ENCODE measurements at regions not wholly inside any gene's neighbourhood (a gene's known extent, or its start where the extent isn't known, plus 50 kb on each side); places are given as distances from the start of the nearest gene placed in this dataset.

DNA sequence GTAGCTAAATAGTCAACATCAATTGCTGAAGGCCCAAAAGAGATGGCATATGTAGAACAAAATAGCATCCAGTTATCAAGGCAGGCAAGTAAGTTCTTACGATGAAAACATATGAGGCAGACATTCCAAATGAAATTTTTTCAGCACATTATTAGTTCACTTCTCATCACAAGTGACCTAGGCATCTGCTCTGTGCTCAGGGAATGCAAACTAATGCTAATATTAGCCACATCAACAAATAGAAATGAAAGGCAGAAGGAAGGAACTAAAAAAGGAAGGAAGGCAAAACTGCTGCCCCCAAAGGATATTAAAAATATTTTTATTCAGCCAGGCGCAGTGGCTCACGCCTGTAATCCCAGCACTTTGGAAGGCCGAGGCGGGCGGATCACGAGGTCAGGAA is 51.2 kb upstream of the ROCK1 start:
- no peak overlapping the region for H3K4me3 ChIP-seq (replicated peaks; ENCODE audit: insufficient read depth, low read length)
- H3K27ac ChIP-seq (replicated peaks), result peak overlapping the region; percentile 90
- no peaks in the 10 kb centered on the region for H3K27me3 ChIP-seq (ENCODE audit: insufficient read depth, poor library complexity, severe bottlenecking)
- DNase-seq (ENCODE audit: low read depth in 1 of 2, low spot score in 1 of 2), result no peak
- TF ChIP-seq, protein P1, sequence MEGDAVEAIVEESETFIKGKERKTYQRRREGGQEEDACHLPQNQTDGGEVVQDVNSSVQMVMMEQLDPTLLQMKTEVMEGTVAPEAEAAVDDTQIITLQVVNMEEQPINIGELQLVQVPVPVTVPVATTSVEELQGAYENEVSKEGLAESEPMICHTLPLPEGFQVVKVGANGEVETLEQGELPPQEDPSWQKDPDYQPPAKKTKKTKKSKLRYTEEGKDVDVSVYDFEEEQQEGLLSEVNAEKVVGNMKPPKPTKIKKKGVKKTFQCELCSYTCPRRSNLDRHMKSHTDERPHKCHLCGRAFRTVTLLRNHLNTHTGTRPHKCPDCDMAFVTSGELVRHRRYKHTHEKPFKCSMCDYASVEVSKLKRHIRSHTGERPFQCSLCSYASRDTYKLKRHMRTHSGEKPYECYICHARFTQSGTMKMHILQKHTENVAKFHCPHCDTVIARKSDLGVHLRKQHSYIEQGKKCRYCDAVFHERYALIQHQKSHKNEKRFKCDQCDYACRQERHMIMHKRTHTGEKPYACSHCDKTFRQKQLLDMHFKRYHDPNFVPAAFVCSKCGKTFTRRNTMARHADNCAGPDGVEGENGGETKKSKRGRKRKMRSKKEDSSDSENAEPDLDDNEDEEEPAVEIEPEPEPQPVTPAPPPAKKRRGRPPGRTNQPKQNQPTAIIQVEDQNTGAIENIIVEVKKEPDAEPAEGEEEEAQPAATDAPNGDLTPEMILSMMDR (IDR thresholded peaks at IDR 0.05; ENCODE audit: insufficient read depth, low read length), result no peak
- TF ChIP-seq, protein P2, sequence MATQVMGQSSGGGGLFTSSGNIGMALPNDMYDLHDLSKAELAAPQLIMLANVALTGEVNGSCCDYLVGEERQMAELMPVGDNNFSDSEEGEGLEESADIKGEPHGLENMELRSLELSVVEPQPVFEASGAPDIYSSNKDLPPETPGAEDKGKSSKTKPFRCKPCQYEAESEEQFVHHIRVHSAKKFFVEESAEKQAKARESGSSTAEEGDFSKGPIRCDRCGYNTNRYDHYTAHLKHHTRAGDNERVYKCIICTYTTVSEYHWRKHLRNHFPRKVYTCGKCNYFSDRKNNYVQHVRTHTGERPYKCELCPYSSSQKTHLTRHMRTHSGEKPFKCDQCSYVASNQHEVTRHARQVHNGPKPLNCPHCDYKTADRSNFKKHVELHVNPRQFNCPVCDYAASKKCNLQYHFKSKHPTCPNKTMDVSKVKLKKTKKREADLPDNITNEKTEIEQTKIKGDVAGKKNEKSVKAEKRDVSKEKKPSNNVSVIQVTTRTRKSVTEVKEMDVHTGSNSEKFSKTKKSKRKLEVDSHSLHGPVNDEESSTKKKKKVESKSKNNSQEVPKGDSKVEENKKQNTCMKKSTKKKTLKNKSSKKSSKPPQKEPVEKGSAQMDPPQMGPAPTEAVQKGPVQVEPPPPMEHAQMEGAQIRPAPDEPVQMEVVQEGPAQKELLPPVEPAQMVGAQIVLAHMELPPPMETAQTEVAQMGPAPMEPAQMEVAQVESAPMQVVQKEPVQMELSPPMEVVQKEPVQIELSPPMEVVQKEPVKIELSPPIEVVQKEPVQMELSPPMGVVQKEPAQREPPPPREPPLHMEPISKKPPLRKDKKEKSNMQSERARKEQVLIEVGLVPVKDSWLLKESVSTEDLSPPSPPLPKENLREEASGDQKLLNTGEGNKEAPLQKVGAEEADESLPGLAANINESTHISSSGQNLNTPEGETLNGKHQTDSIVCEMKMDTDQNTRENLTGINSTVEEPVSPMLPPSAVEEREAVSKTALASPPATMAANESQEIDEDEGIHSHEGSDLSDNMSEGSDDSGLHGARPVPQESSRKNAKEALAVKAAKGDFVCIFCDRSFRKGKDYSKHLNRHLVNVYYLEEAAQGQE (IDR thresholded peaks at IDR 0.05; ENCODE audit: insufficient replicate concordance, low read depth), result no peak
- TF ChIP-seq POLR2AphosphoS5 (IDR thresholded peaks at IDR 0.05; ENCODE audit: low read depth) (no peak), SPI1 (IDR thresholded peaks at IDR 0.05; ENCODE audit: borderline replicate concordance, low read depth) (no peak), GABPA (IDR thresholded peaks at IDR 0.05; ENCODE audit: low read depth) (no peak)

DNA sequence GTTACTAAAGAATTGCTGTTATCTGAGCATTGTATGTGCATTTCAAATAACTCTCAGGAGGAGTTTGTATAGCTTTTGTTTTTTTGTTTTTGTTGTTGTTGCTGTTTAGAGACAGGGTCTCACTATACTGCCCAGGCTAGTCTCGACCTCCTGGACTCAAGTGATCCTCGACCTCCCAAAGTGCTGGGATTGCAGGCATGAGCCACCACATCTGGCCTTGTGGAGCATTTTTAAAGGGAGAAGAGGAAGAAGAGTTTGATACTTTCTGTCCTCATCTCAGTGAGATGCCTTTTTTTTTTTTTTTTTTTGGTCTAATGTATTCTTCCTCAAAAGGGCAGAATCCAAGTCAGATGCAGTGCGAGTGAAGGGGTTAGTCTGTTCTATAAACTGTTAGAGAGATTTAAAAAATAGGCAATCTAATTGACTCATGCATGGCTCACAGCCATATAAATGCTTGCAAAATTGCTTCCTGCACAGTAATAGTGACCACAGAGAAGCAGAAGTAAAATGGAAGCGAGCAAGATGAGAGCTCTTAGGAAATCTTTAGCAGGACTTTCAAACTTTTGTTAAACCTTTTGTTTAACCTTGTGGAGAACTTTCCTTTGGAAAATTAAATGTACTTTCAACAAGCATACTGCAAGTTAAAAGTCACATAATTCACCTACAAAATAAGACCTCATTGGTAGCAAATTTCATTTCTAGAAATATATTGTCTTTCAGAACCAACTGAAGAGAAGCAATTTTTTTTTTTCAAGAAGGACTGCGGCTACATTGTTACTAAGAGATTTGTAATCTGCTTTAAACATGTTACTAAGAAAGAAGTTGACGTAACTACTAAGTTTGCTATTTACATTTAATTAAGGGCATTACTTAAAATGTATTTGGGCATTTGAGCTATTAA is 52.3 kb upstream of the ROCK1 start:
- H3K4me3 ChIP-seq (replicated peaks; ENCODE audit: insufficient read depth, low read length), result no peak overlapping the region
- TF ChIP-seq POLR2AphosphoS5 (IDR thresholded peaks at IDR 0.05; ENCODE audit: low read depth) (peak; percentile 84; the same call in 1 of the 2 replicates), SPI1 (IDR thresholded peaks at IDR 0.05; ENCODE audit: borderline replicate concordance, low read depth) (peak; percentile 33; the same call in 1 of the 2 replicates), GABPA (IDR thresholded peaks at IDR 0.05; ENCODE audit: low read depth) (0 out of 2 replicates have a peak, but pooled peaks have one; percentile 47)
- TF ChIP-seq, protein P1 (IDR thresholded peaks at IDR 0.05; ENCODE audit: insufficient read depth, low read length), result no peak
- TF ChIP-seq, protein P2 (IDR thresholded peaks at IDR 0.05; ENCODE audit: insufficient replicate concordance, low read depth), result peak; percentile 50
- H3K27ac ChIP-seq (replicated peaks), result peak overlapping the region; percentile 90
- no peaks in the 10 kb centered on the region for H3K27me3 ChIP-seq (ENCODE audit: insufficient read depth, poor library complexity, severe bottlenecking)
- DNase-seq (ENCODE audit: low read depth in 1 of 2, low spot score in 1 of 2), result peak; percentile 96 to 98

DNA sequence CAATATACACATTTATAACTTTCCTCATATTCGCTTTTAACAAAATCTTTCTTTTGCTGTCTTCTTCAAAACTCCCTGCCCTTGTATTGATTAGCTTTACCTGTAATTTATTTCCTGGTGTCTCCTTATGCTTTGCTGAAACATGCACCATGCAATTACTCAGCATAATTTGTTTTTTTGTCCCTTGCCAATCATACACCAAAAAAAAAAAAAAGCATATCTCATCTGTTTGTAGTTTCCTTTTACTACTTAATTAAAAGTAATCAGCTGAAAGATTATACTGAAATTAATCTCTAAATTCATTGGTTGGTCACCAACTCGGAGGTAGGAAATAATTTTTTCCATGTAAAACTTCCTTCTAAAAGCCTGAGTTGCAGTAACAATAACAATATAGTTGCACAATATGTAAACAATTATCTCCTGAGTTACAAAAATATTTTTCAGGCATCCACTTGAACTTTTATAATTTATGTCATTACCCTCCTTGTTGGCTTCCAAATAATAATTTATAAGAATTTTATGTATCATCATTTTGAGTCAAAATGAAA is 53.0 kb upstream of the ROCK1 start:
- TF ChIP-seq SPI1 (IDR thresholded peaks at IDR 0.05; ENCODE audit: borderline replicate concordance, low read depth), result no peak
- no peak for TF ChIP-seq GABPA (IDR thresholded peaks at IDR 0.05; ENCODE audit: low read depth)
- TF ChIP-seq, protein P2 (IDR thresholded peaks at IDR 0.05; ENCODE audit: insufficient replicate concordance, low read depth), result no peak
- no peak for TF ChIP-seq POLR2AphosphoS5 (IDR thresholded peaks at IDR 0.05; ENCODE audit: low read depth)
- TF ChIP-seq, protein P1 (IDR thresholded peaks at IDR 0.05; ENCODE audit: insufficient read depth, low read length), result no peak
- Histone ChIP-seq H3K4me3 (replicated peaks; ENCODE audit: insufficient read depth, low read length) (no peak overlapping the region), H3K27ac (replicated peaks) (peak overlapping the region; percentile 90), H3K27me3 (ENCODE audit: insufficient read depth, poor library complexity, severe bottlenecking) (no peaks in the 10 kb centered on the region)
- DNase-seq (ENCODE audit: low read depth in 1 of 2, low spot score in 1 of 2), result no peak
